ENCODE measurements at regions not wholly inside any gene's neighbourhood (a gene's known extent, or its start where the extent isn't known, plus 50 kb on each side); places are given as distances from the start of the nearest gene placed in this dataset.

DNA sequence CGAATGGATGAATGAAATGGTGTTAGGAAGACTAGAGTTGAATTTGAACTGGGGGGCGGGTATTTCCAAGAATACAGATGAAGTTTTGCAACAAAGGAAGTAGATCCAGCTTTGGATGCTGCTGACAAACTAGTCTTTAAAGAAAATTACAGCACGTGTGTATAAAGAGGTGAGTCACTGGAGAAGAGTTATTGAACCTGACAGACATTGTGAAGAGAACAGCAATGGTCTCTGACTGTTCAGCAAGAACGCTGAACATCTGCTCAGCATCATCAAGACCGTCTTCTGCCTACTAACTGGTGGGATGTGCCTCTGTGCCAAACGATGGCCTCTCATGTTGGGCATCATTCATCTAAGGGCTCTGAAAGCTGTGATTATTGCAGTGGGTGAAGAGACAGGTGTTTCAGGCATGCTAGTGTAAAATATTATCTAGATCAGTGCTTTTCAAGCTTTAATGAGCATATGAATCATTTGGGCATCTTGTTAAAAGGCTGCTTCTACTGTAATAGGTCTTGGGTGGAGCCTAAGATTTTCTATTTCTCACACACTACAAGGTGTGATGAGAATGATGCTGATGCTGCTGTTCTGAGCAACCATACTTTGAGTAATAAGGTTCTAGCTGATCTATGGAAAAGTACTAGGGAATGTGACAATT is 291.3 kb downstream of the PTEN start:
- DNase-seq (ENCODE audit: low read depth) = no peak
- TF ChIP-seq MYC (IDR thresholded peaks at IDR 0.05; ENCODE audit: low read depth, low read length) (no peak), POLR2A (IDR thresholded peaks at IDR 0.05; ENCODE audit: extremely low read depth, insufficient read length) (no peak)
- TF ChIP-seq, protein P1, sequence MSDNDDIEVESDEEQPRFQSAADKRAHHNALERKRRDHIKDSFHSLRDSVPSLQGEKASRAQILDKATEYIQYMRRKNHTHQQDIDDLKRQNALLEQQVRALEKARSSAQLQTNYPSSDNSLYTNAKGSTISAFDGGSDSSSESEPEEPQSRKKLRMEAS (IDR thresholded peaks at IDR 0.05; ENCODE audit: low read depth, low read length) = no peak
- TF ChIP-seq, protein P2, sequence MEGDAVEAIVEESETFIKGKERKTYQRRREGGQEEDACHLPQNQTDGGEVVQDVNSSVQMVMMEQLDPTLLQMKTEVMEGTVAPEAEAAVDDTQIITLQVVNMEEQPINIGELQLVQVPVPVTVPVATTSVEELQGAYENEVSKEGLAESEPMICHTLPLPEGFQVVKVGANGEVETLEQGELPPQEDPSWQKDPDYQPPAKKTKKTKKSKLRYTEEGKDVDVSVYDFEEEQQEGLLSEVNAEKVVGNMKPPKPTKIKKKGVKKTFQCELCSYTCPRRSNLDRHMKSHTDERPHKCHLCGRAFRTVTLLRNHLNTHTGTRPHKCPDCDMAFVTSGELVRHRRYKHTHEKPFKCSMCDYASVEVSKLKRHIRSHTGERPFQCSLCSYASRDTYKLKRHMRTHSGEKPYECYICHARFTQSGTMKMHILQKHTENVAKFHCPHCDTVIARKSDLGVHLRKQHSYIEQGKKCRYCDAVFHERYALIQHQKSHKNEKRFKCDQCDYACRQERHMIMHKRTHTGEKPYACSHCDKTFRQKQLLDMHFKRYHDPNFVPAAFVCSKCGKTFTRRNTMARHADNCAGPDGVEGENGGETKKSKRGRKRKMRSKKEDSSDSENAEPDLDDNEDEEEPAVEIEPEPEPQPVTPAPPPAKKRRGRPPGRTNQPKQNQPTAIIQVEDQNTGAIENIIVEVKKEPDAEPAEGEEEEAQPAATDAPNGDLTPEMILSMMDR (IDR thresholded peaks at IDR 0.05; ENCODE audit: low read depth, low read length) = no peak
- no peak overlapping the region for H3K4me3 ChIP-seq (ENCODE audit: low read depth, low read length)

DNA sequence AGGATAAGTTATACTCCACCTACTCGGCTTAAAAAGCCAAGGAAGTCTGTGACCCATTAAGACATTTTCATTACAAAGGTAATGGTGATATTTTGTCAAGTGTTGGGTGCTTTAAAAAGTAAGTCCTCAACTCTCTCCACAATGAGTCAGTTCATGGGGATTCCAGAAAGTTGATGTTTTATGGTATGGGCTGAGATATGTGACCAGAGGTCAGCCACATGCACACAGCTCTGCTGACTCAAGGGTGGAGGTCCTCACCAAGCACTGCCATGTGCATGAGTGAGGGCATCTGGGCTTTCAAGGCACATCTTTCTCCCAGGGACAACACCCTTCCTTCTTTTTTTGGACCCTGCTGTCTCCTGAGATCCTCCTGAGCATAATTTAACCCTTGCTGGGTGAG is 292.9 kb downstream of the PTEN start:
- no peak for DNase-seq (ENCODE audit: low read depth)
- H3K4me3 ChIP-seq (ENCODE audit: low read depth, low read length) = no peak overlapping the region
- TF ChIP-seq, protein P1 (IDR thresholded peaks at IDR 0.05; ENCODE audit: low read depth, low read length) = no peak
- TF ChIP-seq, protein P2 (IDR thresholded peaks at IDR 0.05; ENCODE audit: low read depth, low read length) = no peak
- TF ChIP-seq MYC (IDR thresholded peaks at IDR 0.05; ENCODE audit: low read depth, low read length) = no peak
- no peak for TF ChIP-seq POLR2A (IDR thresholded peaks at IDR 0.05; ENCODE audit: extremely low read depth, insufficient read length)

DNA sequence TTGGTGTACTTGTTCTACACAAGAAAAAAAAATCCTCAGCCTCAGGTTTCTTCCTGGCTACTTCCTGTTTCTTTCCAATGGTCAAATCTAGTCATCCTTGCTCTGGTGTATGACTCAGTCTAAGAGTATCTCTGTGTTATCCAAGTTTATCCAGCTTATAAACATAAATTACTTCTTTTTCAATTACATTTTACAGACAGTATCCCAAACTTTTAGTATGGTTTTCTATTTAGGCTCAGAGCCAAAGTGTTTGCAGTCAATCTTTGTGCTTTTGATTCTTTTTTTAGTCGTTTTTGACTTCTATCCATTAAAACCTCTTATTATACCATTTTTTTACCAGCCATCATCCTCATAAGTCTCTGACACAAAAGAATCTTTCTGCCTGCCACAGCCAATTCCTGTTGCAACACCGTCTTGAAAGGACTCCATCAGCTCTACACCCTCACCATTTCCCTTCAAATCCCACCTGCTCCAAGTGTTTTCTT is 294.6 kb downstream of the PTEN start:
- H3K4me3 ChIP-seq (ENCODE audit: low read depth, low read length) = no peak overlapping the region
- TF ChIP-seq POLR2A (IDR thresholded peaks at IDR 0.05; ENCODE audit: extremely low read depth, insufficient read length) = no peak
- TF ChIP-seq, protein P2 (IDR thresholded peaks at IDR 0.05; ENCODE audit: low read depth, low read length) = no peak
- TF ChIP-seq MYC (IDR thresholded peaks at IDR 0.05; ENCODE audit: low read depth, low read length) = no peak
- TF ChIP-seq, protein P1 (IDR thresholded peaks at IDR 0.05; ENCODE audit: low read depth, low read length) = no peak
- DNase-seq (ENCODE audit: low read depth) = peak; percentile 54

DNA sequence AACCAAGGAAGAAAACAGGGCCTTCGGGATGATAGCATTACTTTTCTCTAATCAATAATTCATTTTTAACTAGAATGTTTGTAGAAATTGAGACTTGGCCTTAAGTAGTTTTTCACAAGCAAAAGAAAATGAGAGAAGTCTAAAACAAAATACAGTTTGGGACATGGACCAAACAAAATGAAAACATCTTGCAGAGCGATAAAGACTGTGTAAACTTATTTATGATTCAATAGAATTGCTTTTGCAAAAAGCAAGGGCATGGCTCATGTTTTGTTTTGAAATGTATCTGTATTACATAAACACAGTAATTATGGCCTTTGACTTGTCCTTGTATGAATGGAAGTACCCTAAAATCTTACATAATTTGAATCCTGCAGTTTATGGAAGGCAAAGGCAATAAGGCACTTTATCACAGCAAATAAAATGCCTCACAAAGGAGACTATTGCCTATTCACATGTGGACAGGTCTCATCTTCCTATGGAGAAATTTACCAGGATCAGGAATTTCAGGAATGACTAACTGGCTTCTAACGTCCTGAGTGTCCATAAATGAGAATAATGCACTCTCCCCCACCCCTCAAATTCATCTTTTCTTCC is 295.2 kb downstream of the PTEN start:
- no peak overlapping the region for H3K4me3 ChIP-seq (ENCODE audit: low read depth, low read length)
- TF ChIP-seq, protein P2 (IDR thresholded peaks at IDR 0.05; ENCODE audit: low read depth, low read length) = no peak
- TF ChIP-seq, protein P1 (IDR thresholded peaks at IDR 0.05; ENCODE audit: low read depth, low read length) = no peak
- no peak for TF ChIP-seq POLR2A (IDR thresholded peaks at IDR 0.05; ENCODE audit: extremely low read depth, insufficient read length)
- no peak for TF ChIP-seq MYC (IDR thresholded peaks at IDR 0.05; ENCODE audit: low read depth, low read length)
- no peak for DNase-seq (ENCODE audit: low read depth)

DNA sequence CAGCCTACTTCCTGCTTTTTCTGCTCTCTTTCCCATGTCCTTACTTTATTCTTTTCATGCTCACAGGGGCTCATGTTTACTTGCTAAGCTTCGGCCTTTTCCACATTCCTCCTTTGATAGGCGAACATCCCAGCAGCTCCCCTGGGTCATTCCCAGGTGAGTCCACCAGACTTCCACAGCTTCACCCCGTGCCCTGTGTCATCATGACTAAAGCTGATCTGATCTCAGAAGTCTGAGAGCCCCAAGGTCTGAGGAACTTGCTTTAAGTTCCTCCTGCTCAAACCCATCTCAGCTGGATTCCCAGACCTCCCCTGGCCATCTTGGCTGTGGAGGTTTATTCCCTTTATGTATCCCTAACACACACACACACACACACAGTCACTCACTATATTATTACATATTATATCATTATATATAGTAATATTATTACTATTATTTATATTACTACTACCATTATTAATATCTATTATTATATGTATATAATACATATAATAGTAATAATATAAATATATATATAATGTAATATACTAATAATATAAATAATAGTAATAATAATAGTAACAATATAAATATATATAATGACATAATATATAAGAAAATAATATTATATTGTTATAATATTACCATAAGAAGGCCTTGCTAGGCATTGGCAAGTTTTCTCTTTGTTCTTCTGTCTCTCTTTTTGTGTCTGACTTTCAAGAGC is 295.9 kb downstream of the PTEN start:
- TF ChIP-seq, protein P1 (IDR thresholded peaks at IDR 0.05; ENCODE audit: low read depth, low read length) = no peak
- no peak for TF ChIP-seq POLR2A (IDR thresholded peaks at IDR 0.05; ENCODE audit: extremely low read depth, insufficient read length)
- TF ChIP-seq, protein P2 (IDR thresholded peaks at IDR 0.05; ENCODE audit: low read depth, low read length) = no peak
- no peak for TF ChIP-seq MYC (IDR thresholded peaks at IDR 0.05; ENCODE audit: low read depth, low read length)
- H3K4me3 ChIP-seq (ENCODE audit: low read depth, low read length) = no peak overlapping the region
- peak; percentile 10 for DNase-seq (ENCODE audit: low read depth)

All from NB4 (cell line).